ENCODE measurements at regions not wholly inside any gene's neighbourhood (a gene's known extent, or its start where the extent isn't known, plus 50 kb on each side); places are given as distances from the start of the nearest gene placed in this dataset.
A peak's percentile ranks its signal among the peaks of the same experiment; 100 is the strongest.

DNA sequence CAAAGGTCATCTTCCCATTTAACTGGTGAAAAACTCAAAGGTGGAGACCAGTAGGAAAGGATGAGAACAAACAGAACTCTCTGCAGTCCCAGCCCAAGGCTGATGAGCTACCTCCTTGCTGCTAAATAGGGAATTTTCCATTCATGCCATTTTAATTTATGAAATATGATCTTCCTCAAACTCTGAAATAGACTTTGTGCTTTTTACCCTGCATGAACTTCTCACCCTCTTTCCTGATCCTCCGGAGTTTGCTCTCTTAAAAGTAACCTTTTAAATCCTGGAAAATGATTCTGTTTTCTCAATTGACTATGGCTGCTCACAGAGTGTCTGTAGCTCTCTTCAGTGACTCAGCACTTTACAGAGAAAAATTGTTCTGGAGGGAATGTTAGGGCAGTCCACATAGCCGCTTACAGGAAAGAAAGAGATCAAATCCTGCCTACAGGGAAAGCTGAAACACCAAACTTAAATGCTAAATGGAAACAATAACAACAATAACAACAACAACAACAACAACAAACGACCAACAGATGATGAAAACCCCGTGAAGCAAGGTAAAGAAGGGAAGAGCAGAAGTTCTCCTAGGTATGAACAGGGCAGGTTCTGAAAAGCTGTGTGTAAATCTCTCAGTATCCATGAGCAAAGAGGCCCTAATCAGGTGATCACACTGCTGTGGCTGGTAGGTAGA lies 79.8 kb upstream of the SESTD1 start:
- TF ChIP-seq, protein P1, sequence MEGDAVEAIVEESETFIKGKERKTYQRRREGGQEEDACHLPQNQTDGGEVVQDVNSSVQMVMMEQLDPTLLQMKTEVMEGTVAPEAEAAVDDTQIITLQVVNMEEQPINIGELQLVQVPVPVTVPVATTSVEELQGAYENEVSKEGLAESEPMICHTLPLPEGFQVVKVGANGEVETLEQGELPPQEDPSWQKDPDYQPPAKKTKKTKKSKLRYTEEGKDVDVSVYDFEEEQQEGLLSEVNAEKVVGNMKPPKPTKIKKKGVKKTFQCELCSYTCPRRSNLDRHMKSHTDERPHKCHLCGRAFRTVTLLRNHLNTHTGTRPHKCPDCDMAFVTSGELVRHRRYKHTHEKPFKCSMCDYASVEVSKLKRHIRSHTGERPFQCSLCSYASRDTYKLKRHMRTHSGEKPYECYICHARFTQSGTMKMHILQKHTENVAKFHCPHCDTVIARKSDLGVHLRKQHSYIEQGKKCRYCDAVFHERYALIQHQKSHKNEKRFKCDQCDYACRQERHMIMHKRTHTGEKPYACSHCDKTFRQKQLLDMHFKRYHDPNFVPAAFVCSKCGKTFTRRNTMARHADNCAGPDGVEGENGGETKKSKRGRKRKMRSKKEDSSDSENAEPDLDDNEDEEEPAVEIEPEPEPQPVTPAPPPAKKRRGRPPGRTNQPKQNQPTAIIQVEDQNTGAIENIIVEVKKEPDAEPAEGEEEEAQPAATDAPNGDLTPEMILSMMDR (IDR thresholded peaks at IDR 0.05; ENCODE audit: control insufficient read depth, extremely low read depth, insufficient read depth): no peak
- H3K4me3 ChIP-seq (ENCODE audit: low read depth, low read length): no peak overlapping the region
- DNase-seq (ENCODE audit: low read depth): no peak

DNA sequence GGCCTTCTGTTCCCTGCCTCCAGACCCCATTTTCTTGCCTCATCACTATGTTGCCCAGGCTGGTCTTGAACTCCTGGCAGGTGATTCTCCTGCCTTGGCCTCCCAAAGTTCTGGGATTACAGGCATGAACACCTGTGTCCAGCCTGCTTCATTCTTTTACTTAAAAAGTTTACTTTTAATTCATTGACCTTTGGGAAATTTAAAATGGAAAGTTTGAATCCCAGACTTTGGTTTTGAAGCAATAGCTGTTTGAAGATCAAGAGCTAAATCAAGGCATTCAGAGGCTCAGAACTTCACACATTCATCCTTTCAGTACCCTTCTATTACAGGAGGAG lies 79.3 kb upstream of the SESTD1 start:
- TF ChIP-seq, protein P1 (IDR thresholded peaks at IDR 0.05; ENCODE audit: control insufficient read depth, extremely low read depth, insufficient read depth): no peak
- H3K4me3 ChIP-seq (ENCODE audit: low read depth, low read length): no peak overlapping the region
- no peak for DNase-seq (ENCODE audit: low read depth)

DNA sequence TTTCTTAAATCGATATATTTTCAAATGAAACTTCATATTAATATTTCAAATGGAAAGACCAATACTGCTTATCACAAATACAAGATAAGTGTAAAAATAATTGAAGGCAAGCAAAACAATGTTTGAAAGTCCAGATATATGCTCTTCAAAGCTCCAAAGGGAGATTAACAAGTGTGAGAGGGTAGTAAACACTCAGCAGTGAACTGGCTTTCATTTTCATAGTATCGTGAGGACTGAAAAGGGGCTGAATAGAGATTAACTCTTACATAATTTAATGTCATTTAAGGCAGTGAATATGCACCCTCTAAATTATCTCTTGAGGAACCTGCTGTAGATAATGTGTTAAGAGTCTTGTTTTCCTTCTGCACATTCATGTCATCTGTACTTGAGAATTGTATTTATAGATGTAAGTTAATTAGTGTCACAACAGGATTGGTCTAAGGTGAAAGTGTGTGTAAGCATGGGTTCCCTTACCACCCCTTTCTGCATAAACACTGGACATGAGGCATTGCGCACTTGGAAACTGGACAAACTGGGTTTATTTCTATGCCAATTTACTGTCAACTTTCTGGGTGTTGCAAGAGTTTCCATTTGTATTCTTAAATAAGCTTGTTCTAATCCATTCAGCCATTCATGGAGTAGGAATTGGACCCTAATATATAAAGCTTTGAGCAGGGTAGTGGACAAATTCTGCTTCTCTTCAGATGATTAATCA lies 76.7 kb upstream of the SESTD1 start:
- TF ChIP-seq, protein P1 (IDR thresholded peaks at IDR 0.05; ENCODE audit: control insufficient read depth, extremely low read depth, insufficient read depth): no peak
- H3K4me3 ChIP-seq (ENCODE audit: low read depth, low read length): no peak overlapping the region
- no peak for DNase-seq (ENCODE audit: low read depth)

DNA sequence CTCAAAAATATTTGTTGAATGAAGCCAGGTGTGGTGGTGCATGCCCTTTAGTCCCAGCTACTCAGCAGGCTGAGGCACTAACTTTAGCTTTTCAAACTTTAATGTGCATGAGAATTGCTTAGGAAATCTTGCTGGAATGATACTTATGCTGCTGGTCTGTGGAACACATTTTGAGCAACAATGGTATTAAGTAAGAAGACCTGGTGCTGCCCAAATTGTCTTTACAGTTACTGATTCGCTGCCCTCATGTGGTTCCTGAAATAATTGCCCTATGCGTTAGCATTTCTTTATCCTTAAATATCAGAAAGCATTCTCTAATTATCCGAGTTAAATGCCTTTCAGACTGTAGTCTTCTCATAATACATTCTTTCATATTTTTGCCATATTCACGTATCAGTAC lies 76.0 kb upstream of the SESTD1 start:
- H3K4me3 ChIP-seq (ENCODE audit: low read depth, low read length): no peak overlapping the region
- TF ChIP-seq, protein P1 (IDR thresholded peaks at IDR 0.05; ENCODE audit: control insufficient read depth, extremely low read depth, insufficient read depth): peak; percentile 54
- peak; percentile 10 for DNase-seq (ENCODE audit: low read depth)

DNA sequence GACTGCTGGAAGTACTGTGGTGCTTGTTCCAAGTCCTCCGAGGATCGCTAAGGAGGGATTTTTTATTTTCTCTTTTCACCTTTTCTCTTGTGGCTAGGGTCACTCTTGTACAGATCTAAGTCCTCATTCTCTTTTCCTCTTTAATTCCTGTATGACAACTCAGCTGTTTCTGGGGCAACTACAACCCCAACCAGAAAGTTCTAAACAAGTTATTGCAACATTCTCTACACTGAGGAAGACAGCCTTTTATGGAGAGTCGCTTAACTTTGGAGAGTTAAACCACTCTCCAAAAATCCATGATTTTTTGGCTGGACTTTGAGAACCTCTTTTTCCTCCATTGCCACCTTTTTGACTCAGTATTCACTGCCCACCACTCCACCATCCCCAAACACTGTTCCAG lies 74.0 kb upstream of the SESTD1 start:
- TF ChIP-seq, protein P1 (IDR thresholded peaks at IDR 0.05; ENCODE audit: control insufficient read depth, extremely low read depth, insufficient read depth): no peak
- no peak overlapping the region for H3K4me3 ChIP-seq (ENCODE audit: low read depth, low read length)
- no peak for DNase-seq (ENCODE audit: low read depth)

DNA sequence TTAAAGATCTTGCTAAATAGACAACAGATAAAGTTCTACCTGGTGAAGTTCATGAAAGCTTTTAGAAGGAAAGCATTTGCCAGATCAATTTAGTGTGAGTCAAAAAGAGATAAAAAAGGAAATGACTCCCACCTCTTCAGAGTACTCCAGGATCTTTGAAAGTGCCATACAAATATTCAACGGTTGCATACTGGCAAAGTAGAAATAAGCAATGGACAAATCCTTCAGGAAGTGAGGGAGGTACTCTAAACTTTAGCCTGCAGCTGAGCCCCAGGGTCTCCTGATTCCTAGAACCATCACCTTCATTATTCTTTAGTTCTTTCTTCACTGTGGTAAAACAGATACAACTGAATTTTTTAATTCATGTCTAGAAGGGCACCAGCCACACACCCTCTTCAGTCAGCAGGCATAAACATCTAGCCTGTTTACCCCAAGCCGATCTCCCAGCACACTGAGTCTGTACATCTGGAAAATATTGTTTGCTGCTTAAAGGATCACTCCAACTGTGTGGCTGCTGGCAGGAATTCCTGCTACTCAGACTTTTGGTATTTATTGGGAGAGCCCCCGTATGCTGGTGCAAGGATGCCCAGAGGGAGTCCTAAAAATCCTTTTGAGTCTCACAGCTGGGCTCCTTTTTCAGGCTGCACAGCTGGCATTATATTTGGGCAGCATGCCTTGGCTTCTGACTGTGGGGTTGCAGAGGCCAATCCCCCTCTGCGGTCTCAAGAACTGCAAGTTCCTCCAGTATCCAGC lies 72.3 kb upstream of the SESTD1 start:
- no peak for DNase-seq (ENCODE audit: low read depth)
- TF ChIP-seq, protein P1 (IDR thresholded peaks at IDR 0.05; ENCODE audit: control insufficient read depth, extremely low read depth, insufficient read depth): no peak
- no peak overlapping the region for H3K4me3 ChIP-seq (ENCODE audit: low read depth, low read length)

All from LNCaP clone FGC (cell line).